Stimulated activated CD8-positive, alpha-beta memory T cell treated with anti-CD3 and anti-CD28 coated beads, Interleukin-4, amount 100 ng/mL, for 1 hour (primary cell): ENCODE measurements at regions not wholly inside any gene's neighbourhood (a gene's known extent, or its start where the extent isn't known, plus 50 kb on each side); places are given as distances from the start of the nearest gene placed in this dataset.

ENCODE experiments used
- DNase-seq, 2 donors: peaks; one replicate each; pipeline ENCODE4 v3.0.0-alpha.2; 2020; ENCODE audit warnings: low read depth in 2 of 2, low spot score in 1 of 2

DNA sequence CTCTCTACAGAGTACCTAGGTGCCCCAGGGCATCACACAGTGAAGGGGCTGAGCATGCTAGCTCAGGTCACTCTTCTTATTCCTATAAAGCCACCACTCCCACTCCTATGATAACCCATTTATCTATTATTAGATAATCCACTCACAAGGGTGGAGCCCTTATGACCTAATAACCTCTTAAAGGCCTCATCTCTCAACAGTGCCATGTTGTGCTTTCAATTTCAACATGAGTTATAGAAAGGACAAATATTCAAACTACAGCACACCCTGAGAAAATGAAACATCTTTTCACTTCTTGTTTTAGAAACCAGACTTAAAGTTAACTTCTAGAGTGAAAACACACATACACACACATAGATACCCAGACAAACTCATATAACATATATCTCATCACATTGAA lies 1494.9 kb upstream of the MIR17HG start:
- no peak for DNase-seq

DNA sequence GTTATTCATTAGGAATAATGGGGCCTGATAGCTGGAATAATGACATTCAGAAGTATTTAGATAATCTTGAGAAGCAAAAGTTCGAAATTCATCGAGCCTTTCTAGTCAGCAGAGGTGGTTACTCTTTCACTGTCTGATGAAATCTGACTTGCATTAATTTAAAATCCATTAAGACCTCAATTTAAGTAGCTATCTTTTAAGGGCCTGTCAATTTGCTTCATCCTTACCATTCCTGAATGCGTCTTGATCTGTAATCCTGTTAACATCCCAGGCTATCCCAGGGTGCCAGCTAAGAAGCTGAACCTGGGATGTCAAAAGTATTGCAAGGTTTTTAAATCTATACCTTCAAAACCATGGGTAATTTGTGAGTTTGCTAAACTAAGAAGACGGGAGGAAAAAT lies 1491.0 kb upstream of the MIR17HG start:
- no peak for DNase-seq

DNA sequence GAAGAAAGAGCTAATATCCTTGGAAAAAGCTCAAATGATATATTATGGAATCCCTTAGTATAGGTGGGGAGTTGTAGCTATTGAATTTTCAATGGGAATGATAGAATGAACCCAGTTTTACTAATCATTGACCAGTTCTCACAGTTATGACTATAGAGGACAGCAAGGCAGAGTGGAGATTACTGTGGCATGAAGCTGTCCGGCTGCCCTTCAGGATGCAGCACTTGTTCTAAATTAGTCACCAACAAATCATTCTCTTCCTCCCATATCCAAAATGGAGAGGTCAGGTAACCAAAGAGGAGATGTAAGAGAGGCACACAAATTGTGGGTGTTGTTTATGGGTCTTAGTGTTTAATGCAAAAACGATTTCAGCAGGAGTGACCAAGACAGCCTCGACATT lies 1490.0 kb upstream of the MIR17HG start:
- DNase-seq, result no peak

DNA sequence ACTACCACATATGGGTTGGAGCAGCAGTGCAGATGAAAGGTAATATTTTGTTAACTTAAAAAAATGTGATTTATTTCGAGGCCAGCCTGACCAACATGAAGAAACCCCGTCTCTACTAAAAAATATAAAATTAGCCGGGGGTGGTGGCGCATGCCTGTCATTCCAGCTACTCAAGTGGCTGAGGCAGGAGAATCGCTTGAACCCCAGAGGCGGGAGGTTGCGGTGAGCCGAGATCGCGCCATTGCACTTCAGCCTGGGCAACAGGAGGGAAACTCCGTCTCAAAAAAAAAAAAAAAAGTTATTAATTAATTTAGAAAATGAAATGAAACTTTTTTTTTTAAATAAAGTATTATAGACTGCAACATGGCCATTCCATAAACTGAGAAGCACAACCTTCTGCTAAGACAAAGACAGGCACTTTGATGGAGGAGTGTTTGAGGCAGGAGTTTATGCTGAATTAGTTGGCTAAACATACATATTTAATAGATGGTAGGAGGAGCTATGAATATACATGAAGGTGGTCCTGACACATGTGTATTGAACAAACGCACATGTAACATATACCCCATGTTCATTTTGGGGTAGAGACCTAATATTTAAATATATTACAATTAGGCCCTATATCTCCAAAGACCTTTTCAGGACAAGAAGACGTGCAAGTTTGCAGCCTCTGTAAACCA lies 1485.3 kb upstream of the MIR17HG start:
- DNase-seq, result no peak

DNA sequence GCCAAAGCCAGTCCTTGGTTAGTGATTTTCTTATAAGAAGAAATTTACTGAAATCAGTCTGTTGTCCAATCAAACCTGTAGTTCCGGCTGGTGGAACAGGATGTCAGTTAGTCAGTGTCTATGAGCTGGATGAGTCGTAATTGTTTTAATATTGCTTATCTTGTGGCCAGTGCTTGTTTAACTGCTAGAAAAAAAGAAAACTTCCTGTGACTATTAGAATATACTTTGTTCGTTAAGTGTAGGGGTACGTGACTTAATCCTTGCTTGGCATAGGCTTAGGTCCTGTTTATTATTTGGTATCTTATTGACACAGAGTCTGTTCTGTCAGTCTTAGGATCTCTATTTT lies 1484.8 kb upstream of the MIR17HG start:
- no peak for DNase-seq

DNA sequence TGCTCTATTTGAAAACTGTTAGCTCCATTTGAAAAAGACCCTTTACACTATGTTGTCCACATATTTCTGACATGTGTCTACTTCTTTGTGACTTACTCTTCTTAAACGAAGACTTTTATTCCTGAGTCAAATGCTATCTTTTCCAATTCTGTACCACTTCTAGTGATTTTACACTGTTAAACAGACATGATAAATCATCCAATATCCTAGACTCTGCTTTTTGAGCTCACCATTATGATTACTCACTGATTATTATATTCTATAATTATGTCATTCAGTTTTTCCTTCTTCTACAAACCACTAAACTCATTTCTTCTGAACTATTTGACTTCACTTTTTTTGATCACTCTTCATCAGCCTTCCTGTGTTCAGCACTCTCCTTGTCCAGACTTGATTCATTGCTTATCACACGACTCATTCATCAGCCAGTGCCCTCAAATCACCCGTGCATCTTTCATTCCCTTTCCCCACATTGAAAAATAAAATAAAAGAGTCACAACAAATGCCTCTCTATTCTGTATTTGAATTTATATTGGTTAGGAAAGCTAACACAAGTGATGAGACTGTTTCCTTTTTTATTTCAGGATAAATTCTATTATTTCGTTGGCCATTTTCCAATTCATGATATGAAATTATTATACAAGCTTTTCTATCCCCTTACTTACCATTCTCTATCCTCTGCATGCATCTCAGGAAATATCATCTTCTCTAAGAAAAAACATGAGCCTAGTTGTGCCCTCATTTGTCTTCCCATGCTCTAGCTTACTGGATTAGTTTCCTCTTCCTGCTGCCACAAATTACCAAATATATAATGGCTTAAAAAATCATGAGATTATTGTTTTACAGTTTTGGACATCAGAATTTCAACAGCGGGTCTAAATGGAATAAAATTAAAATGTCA lies 1482.1 kb upstream of the MIR17HG start:
- DNase-seq, result no peak

DNA sequence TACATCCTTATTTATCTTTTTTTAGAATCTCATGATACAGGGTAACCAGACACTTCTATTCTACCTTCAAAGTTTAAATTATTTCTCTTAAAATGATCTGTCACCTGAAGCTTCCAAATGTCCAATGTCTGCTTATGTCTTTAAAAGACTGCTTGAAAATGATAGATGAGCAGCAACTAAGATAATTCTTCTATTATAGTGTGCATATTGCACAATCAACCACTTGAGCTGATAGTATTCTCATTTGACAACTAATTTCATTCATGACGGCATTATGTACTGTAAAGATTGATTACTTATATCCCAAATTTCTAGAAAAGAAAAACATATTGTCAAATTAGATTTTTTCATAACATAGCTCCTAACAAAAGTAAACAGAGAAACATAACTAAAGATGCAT lies 1478.2 kb upstream of the MIR17HG start:
- no peak for DNase-seq

DNA sequence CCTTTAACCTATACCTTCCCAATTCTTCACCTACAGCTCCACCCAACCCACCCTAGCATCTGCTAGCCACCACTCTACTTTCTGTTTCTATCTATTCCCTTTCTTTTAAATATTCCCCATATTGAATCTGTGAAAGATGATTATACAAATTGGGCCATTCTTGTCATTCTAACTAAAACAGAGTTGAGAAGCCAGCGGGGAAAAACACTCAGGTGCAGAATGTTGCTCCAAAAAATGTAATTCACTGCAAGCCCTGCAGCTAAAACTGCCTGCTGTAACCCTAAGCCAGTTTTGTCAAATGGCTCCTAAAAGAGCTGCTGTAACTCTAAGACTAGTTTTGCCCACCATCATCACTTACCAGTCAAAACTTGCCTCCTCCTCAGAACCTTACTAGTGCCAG lies 1468.6 kb upstream of the MIR17HG start:
- DNase-seq, result no peak

DNA sequence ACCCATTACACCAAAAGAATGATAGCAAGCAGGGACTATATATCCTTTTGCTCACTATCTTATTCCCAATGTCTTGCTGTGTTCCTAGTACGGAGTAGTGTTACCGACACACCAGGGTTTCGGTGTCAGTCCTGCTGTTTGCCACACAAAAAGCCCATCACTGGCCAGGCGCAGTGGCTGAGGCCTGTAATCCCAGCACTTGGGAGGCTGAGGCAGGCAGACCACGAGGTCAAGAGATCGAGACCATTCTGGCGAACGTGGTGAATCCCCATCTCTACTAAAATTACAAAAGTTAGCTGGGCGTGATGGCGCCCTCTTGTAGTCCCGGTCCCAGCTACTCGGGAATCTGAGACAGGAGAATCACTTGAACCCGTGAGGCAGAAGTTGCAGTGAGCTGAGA lies 1467.3 kb upstream of the MIR17HG start:
- DNase-seq, result no peak

DNA sequence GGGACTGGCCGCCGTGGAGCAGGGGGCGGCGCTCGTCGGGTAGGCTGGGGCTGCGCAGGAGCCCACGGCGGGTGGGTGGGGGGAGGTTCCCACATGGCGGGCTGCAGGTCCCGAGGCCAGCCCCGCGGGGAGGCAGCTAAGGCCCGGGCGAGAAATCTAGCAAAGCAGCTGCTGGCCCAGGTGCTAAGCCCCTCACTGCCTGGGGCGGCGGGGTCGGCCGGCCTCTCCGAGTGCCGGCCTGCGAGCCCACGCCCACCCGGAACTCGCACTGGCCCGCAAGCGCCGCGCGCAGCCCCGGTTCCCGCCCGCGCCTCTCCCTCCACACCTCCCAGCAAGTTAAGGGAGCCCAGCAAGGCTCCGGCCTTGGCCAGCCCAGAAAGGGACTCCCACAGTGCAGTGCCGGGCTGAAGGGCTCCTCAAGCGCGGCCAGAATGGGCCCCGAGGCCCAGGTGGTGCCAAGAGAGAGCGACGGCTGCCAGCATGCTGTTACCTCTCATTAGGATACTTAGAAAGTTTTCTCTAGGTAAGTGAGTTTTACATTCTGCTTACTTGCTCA lies 1463.5 kb upstream of the MIR17HG start:
- DNase-seq, result no peak

DNA sequence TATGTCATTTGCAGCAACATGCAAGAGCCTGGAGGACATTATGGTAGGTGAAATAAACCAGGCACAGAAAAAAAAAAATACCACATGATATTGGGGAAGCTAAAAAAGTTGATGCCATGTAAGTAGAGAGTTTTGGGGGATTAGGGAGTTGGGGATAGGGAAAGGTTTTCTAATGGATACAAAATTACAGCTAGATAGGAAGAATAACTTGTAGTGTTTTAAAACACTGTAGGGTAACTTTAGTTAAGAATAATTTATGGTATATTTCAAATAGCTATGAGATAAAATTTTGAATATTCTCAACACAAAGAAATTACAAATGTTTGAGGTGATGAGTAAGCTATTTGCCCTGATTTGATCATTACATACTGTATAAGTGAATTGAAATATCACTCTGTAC lies 1456.7 kb upstream of the MIR17HG start:
- no peak for DNase-seq

DNA sequence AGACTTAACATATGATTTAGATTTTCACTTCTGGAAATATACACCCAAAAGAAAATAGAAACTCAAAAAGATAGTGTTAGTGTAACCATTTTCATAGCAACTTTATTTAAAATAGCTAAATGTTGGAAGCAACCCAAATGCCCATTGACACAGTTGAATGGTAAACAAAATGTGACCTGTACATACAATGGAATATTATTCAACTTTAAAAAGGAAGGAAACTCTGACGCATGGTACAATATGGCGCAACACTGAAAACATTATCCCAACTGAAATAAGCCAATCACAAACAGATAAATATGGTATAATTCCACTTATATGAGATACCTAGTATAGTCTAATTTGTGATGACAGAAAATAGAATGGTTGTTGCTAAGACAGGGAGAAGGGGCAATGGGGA lies 1456.1 kb upstream of the MIR17HG start:
- no peak for DNase-seq

DNA sequence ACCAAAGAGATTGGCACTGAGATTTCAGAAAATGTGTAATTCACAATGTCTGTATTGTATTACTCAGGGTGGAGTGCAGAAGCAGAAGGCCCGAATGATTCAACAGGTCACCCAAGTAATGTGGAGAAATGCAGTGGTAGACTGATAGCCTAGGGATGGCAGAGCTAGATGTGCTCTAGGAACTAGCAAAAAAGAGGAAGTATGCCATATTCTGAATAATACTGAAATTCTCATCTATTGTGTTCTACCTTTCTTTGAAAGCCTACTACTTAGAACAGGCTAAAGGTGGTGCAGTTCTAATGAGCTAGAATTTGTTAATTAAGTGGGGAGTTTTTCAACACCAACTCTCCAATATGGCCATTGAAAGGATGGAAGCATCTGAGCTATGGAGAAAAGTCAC lies 1449.8 kb upstream of the MIR17HG start:
- no peak for DNase-seq

DNA sequence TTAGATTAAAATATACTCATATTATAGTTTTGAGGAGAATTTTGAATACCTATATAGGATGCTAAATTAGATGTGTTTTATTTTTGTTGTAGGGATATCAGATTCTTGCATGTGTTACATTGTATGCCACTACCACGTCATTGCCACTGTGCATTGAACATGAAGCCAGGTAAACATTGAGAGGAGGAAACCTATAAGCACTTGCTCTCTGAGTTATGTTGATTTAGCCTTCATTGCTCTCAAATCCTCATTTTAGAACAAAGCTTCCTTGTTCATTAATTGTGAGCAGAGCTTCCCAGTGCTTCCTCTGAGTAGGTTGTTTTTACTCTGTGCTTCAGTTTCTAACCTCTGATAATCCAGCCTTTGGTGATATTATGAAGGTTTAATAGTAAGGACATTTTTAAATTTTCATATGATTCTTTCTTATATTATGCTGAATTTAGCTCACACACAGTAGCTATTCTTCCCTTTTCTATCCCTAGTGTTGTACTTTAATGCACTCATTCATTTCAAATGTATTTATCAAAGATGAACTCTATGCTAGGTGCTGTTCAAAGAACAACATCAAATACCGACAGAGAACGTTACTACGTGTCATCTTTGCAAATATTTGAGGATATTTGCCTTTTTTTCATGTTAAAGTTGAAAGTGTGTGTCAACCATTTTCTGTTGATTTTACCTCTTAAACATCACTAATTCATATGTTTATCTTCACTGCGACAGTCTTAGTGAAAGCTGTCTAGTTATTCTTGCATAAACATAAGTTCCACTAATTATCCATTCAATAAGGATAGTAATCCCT lies 1448.0 kb upstream of the MIR17HG start:
- no peak for DNase-seq

DNA sequence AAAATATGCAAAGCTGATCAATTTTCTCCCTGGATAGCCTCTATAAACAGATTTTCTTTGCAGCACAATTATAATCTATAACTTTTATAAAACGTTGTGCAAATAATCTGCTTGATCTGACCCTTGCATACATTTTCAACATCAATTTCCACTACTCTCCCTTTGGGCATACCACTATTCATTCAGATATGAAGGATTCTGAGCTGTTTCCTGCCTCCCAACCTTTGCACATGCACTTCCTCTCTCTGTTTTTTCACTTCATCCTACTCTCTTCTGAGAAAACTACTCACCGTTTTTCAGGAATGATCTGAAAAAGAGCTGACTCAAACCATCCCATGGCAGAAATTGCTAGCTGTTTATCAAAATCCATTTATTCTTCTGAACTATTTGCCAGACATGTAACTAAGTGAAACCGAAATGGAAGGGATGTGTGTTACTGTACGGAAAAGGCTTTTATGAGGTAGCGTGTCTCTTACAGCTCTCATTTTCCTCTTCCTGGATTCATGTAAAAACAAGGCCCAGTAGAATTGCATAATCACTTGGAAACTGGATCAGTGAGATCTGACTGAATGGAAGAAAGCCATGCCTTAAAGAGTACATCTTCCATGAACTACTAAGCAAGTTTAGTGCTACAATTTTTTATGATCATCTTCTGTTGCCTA lies 1447.3 kb upstream of the MIR17HG start:
- no peak for DNase-seq

DNA sequence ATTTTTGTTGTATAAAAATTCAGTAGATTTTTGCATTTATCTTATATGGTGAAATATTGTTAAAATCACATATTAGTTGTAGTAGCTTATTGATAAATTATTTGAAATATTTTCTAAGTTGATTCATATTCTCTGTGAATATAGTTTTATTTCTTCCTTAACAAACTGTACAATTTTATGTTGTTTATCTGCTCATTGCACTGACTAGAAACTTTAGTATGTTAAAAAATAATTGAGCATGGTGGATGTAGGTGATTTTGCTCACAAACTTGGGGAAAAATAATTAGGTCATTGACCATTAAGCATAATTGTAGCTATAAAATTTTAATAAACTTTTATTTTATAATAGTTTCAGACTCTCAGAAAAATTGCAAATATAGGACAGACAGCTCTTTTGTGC lies 1445.3 kb upstream of the MIR17HG start:
- DNase-seq, result no peak

DNA sequence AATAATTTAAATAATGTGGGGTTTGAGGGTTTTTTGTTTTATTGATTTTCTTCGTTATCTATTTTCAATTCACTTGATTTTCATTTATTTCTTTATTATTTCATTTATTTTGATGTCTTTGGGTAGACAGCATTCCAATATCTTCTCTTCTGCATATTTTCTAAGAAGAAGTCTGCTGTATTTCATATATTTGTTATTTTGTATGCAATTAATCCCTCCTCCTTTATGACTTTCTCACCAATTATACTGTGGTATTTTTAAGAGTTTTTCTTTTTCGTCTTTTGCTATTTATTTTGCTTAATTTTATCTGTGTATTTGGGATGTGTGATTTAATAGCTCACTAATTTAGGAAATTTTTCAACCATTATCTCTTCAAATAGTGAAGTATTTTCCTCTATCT lies 1444.4 kb upstream of the MIR17HG start:
- DNase-seq, result no peak

DNA sequence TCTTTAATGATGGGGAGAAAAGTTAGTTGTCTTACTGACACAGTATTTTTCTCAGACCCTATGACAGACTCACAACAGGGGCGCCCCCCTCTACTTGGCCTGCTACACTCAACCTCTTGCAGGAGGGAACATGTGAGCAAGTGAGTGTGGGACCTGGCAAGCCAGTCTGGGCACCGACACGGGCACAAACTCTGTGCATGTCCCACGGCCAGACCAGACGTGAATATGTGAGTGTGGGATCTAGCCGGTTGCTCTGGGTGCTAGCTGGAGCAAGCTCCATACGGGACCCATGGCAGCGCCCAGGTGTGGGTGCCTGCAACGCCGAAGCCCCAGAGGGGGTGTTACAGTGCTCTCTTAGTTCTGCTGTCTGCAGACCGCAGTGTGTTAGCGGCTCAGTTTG lies 1437.3 kb upstream of the MIR17HG start:
- no peak for DNase-seq

DNA sequence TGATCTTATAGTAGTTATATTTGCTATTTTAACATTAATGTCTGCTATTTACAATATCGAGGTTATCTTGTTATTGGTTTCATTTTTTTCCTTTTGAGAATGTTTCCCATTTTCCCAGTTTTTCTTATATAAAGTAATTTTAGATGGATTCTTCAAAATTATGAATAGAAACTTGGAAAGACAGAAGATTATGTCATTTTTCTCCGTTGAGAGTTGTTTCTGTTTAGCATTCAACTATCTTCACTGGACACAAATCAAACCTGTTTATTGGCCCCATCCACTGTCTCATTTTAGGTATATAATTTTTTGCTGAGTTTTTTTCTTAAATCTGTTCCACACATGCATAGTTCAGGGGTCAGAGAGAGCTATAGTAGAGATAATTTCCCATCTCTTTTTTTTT lies 1430.9 kb upstream of the MIR17HG start:
- DNase-seq, result no peak

DNA sequence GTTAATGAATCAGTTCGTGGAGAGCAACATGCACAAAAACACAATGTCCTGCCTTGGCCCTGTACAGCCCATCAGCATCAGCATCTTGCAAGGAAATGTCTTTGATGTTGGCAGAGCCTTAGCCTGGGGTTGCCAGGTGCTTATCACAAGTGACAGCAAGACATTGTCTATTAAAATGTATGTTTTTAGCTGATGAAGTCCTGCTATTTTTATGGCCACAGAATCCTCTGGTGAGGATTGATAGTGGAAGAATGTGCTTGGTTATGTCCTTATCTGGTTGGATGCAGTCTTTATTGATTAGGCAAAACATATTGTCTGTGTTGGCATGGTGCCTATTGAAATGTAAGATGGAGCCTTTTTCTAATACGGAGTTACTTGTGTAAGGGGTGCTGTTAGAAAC lies 1427.0 kb upstream of the MIR17HG start:
- DNase-seq, result no peak

DNA sequence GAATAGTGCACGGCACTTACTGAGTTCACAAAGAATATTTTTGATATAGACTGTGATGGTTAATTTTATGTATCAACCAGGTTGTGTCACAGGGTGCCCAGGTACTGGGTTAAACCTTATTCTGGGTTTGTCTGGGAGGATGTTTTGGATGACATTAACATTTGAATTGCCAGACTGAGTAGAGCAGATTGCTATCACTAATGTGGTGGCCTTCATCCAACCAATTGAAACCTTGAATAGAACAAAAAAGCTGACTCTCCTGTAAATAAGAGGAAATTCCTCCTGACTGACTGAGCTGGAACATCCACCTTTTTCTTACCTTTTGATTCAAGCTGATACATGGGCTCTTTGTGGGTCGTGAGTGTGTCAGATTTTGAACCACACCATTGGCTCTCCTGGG lies 1424.4 kb upstream of the MIR17HG start:
- no peak for DNase-seq
